ENCODE measurements at regions not wholly inside any gene's neighbourhood (a gene's known extent, or its start where the extent isn't known, plus 50 kb on each side); places are given as distances from the start of the nearest gene placed in this dataset.

- Histone ChIP-seq H3K27ac (ENCODE audit: low read depth, low read length) (no peak overlapping the region), H3K4me3 (ENCODE audit: insufficient read depth, low read length) (peak overlapping the region; percentile 69), H3K79me2 (ENCODE audit: insufficient read depth, low read length) (no peaks in the 10 kb centered on the region), H2AFZ (ENCODE audit: low read length) (peak overlapping the region; percentile 85), H3K9me3 (ENCODE audit: low read depth, low read length) (no peaks in the 10 kb centered on the region), H4K20me1 (ENCODE audit: insufficient read depth, low read length) (no peaks in the 10 kb centered on the region), H3K4me2 (ENCODE audit: insufficient read depth, low read length) (peak overlapping the region; percentile 91), H3K27me3 (ENCODE audit: insufficient read depth, low read length) (peaks cover 47% of the 10 kb centered on the region), H3K36me3 (ENCODE audit: insufficient read depth, low read length) (no peaks in the 10 kb centered on the region), H3K4me1 (ENCODE audit: insufficient read depth, low read length) (peaks cover 8% of the 10 kb centered on the region)
- peak; percentile 91 for DNase-seq (ENCODE audit: insufficient read length, low spot score, missing footprints)
- TF ChIP-seq CTCF (IDR thresholded peaks at IDR 0.05; ENCODE audit: extremely low read depth, low read depth, low read length) = peak; percentile 98
Measured at GRCh38 chr5:50962934-50963872, 296.8 kb downstream of the PARP8 start.

GRCh38 chr5:50963971-50964745, 297.7 kb downstream of the PARP8 start:
- TF ChIP-seq CTCF (IDR thresholded peaks at IDR 0.05; ENCODE audit: extremely low read depth, low read depth, low read length) = no peak
- Histone ChIP-seq H3K79me2 (ENCODE audit: insufficient read depth, low read length) (no peaks in the 10 kb centered on the region), H3K36me3 (ENCODE audit: insufficient read depth, low read length) (no peaks in the 10 kb centered on the region), H3K9me3 (ENCODE audit: low read depth, low read length) (no peaks in the 10 kb centered on the region), H2AFZ (ENCODE audit: low read length) (no peak overlapping the region), H3K27me3 (ENCODE audit: insufficient read depth, low read length) (peaks cover 57% of the 10 kb centered on the region), H3K4me3 (ENCODE audit: insufficient read depth, low read length) (no peak overlapping the region), H3K27ac (ENCODE audit: low read depth, low read length) (no peak overlapping the region), H3K4me1 (ENCODE audit: insufficient read depth, low read length) (peaks cover 8% of the 10 kb centered on the region), H3K4me2 (ENCODE audit: insufficient read depth, low read length) (peak overlapping the region; percentile 13), H4K20me1 (ENCODE audit: insufficient read depth, low read length) (no peaks in the 10 kb centered on the region)
- no peak for DNase-seq (ENCODE audit: insufficient read length, low spot score, missing footprints)

- Histone ChIP-seq H2AFZ (ENCODE audit: low read length) (no peak overlapping the region), H3K27me3 (ENCODE audit: insufficient read depth, low read length) (peaks cover 64% of the 10 kb centered on the region), H3K4me3 (ENCODE audit: insufficient read depth, low read length) (no peak overlapping the region)
Measured at GRCh38 chr5:50964746-50965653, 298.6 kb downstream of the PARP8 start.

More at GRCh38 chr5:50964746-50965653, 298.6 kb downstream of the PARP8 start:
- no peak overlapping the region for H3K27ac ChIP-seq (ENCODE audit: low read depth, low read length)
- DNase-seq (ENCODE audit: insufficient read length, low spot score, missing footprints) = no peak
- TF ChIP-seq CTCF (IDR thresholded peaks at IDR 0.05; ENCODE audit: extremely low read depth, low read depth, low read length) = no peak
- H3K9me3 ChIP-seq (ENCODE audit: low read depth, low read length) = no peaks in the 10 kb centered on the region
- no peaks in the 10 kb centered on the region for H4K20me1 ChIP-seq (ENCODE audit: insufficient read depth, low read length)
- no peaks in the 10 kb centered on the region for H3K79me2 ChIP-seq (ENCODE audit: insufficient read depth, low read length)
- no peak overlapping the region for H3K4me2 ChIP-seq (ENCODE audit: insufficient read depth, low read length)
- no peaks in the 10 kb centered on the region for H3K36me3 ChIP-seq (ENCODE audit: insufficient read depth, low read length)
- peaks cover 8% of the 10 kb centered on the region for H3K4me1 ChIP-seq (ENCODE audit: insufficient read depth, low read length)

Data from osteoblast (primary cell).